BLaER1 treated with 17β-estradiol and CSF1 and Interleukin-3, amounts not matched to agents 10 nM and 100 nM (cell line): ENCODE measurements at regions not wholly inside any gene's neighbourhood (a gene's known extent, or its start where the extent isn't known, plus 50 kb on each side); places are given as distances from the start of the nearest gene placed in this dataset.
"Not testable (repeated sequence)": the region's sequence is repeated elsewhere in the genome, so short reads cannot be mapped to it uniquely, and the experiment has no call there.

Source experiments
- H3K27ac ChIP-seq, 11 experiments: shearing (Covaris generic); formaldehyde crosslinking; 2 replicates each; pipeline ENCODE4 v1.8.1; 2022
- H3K27me3 ChIP-seq, 11 experiments: shearing (Covaris generic); formaldehyde crosslinking; 2 replicates each; pipeline ENCODE4 v1.8.1; 2022
- H3K36me3 ChIP-seq, 11 experiments: shearing (Covaris generic); formaldehyde crosslinking; 2 replicates each; pipeline ENCODE4 v1.8.1; 2022
- H3K4me1 ChIP-seq, 10 experiments: shearing (Covaris generic); formaldehyde crosslinking; 2 replicates each; pipeline ENCODE4 v1.8.1; 2022
- H3K4me2 ChIP-seq, 11 experiments: shearing (Covaris generic); formaldehyde crosslinking; 2 replicates each; pipeline ENCODE4 v1.8.1; 2022
- H3K4me3 ChIP-seq, 10 experiments: shearing (Covaris generic); formaldehyde crosslinking; 2 replicates each; pipeline ENCODE4 v1.8.1; 2022
- H3K9ac ChIP-seq, 11 experiments: shearing (Covaris generic); formaldehyde crosslinking; 2 replicates each; pipeline ENCODE4 v1.8.1; 2022
- H3K9me3 ChIP-seq, 11 experiments: shearing (Covaris generic); formaldehyde crosslinking; replicated peaks in 1 of 11; 2 replicates each; pipeline ENCODE4 v1.8.1; 2022
- H4K20me1 ChIP-seq, 11 experiments: shearing (Covaris generic); formaldehyde crosslinking; 2 replicates each; pipeline ENCODE4 v1.8.1; 2022
- Cebpa-rat ChIP-seq, 11 experiments: shearing (Covaris generic); IDR thresholded peaks; 2 replicates each; pipeline ENCODE4 v1.8.1; 2022

DNA sequence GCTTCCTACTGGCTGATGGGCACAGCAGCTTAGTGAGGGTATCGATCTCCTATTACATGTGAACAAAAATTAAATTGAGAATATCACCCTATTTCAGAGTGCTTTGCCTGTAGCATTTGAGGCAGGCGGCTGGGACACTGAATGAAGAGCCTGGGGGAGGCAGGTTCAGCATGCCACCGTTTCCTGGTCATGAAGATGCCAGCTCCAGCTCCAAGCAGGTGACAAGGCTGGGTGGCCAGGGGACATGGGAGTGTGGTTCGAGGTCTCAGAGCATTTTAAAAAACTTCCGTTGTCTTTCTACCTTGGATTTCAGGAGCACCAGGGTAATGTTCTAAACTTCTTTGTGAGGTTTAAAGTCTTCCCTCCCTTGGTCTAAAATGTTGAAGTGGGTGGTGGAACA, 158.2 kb downstream of the RPLP1 start:
- Histone ChIP-seq H4K20me1 (no peaks in the 10 kb centered on the region), H3K4me1 (peaks cover 0 to 56% (median 14%) of the 10 kb centered on the region in 10 experiments; a peak in 11 of 20 replicates), H3K4me3 (no peak overlapping the region), H3K9ac (0 out of 22 replicates have a peak overlapping the region, but pooled peaks of 1 of the 11 experiments have one; percentile 6), H3K9me3 (no peaks in the 10 kb centered on the region), H3K27me3 (no peaks in the 10 kb centered on the region), H3K27ac (peak overlapping the region in 4 of 11 experiments; percentile 26 to 67 (median 48); a peak in 7 of 22 replicates), H3K4me2 (peak overlapping the region in 5 of 11 experiments; percentile 61 to 77 (median 65); a peak in 10 of 22 replicates), H3K36me3 (no peaks in the 10 kb centered on the region)
- TF ChIP-seq Cebpa-rat (IDR thresholded peaks at IDR 0.05): no peak

DNA sequence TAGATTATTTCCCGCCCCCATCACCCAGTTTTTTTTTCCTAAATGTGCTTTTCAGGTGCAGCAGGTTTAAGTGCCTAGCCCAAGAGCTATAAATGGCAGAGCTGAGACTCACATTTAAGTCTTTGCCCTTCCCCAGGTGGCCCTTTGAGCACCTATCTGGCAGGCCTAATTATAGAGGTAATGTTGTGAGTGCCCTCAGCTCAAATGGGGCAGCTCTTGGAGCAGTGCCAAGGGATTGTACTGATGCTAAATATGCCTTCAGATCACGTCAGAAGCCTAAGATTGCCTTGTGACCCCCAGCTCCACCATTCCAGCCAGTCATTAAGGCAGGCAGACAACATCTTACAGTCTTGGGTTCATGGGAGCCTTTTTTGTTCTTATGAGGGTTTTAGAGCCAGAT, 159.5 kb downstream of the RPLP1 start:
- no peaks in the 10 kb centered on the region for H4K20me1 ChIP-seq
- no peak overlapping the region for H3K4me3 ChIP-seq
- H3K4me2 ChIP-seq: 0 out of 22 replicates have a peak overlapping the region, but pooled peaks of 1 of the 11 experiments have one; percentile 77
- H3K9ac ChIP-seq: no peak overlapping the region
- no peak for TF ChIP-seq Cebpa-rat (IDR thresholded peaks at IDR 0.05)
- H3K4me1 ChIP-seq: peaks cover 0 to 44% (median 6%) of the 10 kb centered on the region in 10 experiments; a peak in 9 of 20 replicates
- H3K27ac ChIP-seq: no peak overlapping the region
- H3K27me3 ChIP-seq: no peaks in the 10 kb centered on the region
- H3K36me3 ChIP-seq: no peaks in the 10 kb centered on the region
- no peaks in the 10 kb centered on the region for H3K9me3 ChIP-seq

DNA sequence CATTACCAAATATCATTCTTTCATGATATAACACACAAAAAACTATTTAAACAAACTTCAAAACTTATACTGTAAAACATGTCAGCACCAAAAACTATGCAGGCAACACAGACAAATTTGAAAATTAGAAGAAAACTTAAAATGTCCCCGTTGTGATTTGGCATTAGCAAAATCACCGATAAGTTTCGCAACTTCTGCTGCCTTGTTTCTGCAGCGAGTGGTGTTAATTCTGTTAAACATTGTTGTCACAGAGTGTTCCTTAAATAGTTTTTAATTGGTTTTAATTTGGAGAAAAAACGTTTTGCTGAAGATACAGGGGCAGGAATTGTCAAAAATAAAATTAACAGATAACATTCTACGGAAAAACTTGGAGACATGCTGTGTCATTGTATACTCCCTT, 160.6 kb downstream of the RPLP1 start:
- Histone ChIP-seq H3K4me1 (peaks cover 0 to 43% (median 6%) of the 10 kb centered on the region in 10 experiments; a peak in 9 of 20 replicates), H4K20me1 (no peaks in the 10 kb centered on the region), H3K9me3 (no peaks in the 10 kb centered on the region; a peak in 1 of 22 replicates), H3K36me3 (no peaks in the 10 kb centered on the region), H3K4me3 (no peak overlapping the region), H3K9ac (no peak overlapping the region), H3K27ac (no peak overlapping the region), H3K27me3 (no peaks in the 10 kb centered on the region), H3K4me2 (no peak overlapping the region)
- peak in 3 of 11 experiments; percentile 25 to 58 (median 44); a peak in 3 of 22 replicates for TF ChIP-seq Cebpa-rat (IDR thresholded peaks at IDR 0.05)

- Histone ChIP-seq H3K9ac (no peak overlapping the region), H3K27me3 (no peaks in the 10 kb centered on the region), H3K9me3 (no peaks in the 10 kb centered on the region; a peak in 1 of 22 replicates), H3K36me3 (no peaks in the 10 kb centered on the region), H3K4me2 (no peak overlapping the region), H3K4me3 (no peak overlapping the region), H3K4me1 (peaks cover 0 to 37% (median 6%) of the 10 kb centered on the region in 10 experiments; a peak in 9 of 20 replicates), H3K27ac (no peak overlapping the region), H4K20me1 (no peaks in the 10 kb centered on the region)
- TF ChIP-seq Cebpa-rat (IDR thresholded peaks at IDR 0.05): no peak
These were observed 161.4 kb downstream of the RPLP1 start for GRCh38 chr15:69613988-69614387.

DNA sequence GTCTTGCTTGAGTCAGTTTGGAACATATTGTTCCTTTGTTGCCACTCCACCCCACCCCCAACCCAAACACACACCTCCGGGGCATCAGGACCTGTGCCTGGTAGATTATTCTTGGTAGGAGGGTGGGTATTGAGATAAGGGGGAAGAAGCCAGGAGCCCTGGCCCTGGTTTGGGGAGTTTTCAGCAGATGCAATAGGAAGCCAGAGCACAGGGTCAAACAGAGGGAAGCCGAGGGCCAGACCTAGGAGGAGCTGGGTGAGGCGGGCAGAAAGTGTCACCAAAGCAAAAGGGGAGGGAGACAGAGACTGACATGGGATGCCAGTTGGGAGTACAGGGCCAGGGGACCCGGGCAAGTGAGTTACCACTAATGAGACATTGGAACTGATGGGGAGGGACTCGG, 163.1 kb downstream of the RPLP1 start:
- Histone ChIP-seq H3K4me1 (peaks cover 0 to 19% (median 1%) of the 10 kb centered on the region in 10 experiments; a peak in 9 of 20 replicates), H3K36me3 (no peaks in the 10 kb centered on the region), H3K9ac (no peak overlapping the region), H3K27ac (no peak overlapping the region), H3K4me2 (no peak overlapping the region), H3K4me3 (no peak overlapping the region), H3K9me3 (no peaks in the 10 kb centered on the region; a peak in 1 of 22 replicates), H3K27me3 (no peaks in the 10 kb centered on the region), H4K20me1 (no peaks in the 10 kb centered on the region)
- TF ChIP-seq Cebpa-rat (IDR thresholded peaks at IDR 0.05): no peak

DNA sequence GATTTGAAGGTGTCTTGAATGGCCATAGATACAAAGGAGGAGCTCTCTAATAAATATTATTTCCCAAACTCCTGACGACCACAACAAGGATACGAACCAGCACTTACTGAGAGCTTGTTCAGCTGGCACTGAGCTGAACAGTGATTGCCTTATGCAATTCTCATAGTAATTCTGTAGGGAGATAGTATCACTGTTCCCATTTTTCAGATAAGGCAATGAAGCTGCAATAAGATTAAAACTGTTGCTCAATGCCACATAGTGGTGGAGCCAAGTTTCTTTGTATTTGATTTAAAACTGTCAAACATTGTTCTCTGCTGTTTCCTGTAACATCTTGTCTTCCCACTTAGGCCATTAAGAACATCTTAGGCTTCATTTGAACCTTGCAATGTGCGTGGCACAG, 163.9 kb downstream of the RPLP1 start:
- Histone ChIP-seq H3K4me2 (no peak overlapping the region), H4K20me1 (no peaks in the 10 kb centered on the region), H3K36me3 (no peaks in the 10 kb centered on the region), H3K27ac (no peak overlapping the region), H3K4me3 (no peak overlapping the region), H3K9ac (no peak overlapping the region), H3K27me3 (no peaks in the 10 kb centered on the region), H3K4me1 (peaks cover 0 to 11% (median 0%) of the 10 kb centered on the region in 10 experiments; a peak in 4 of 20 replicates), H3K9me3 (no peaks in the 10 kb centered on the region; a peak in 1 of 22 replicates)
- no peak for TF ChIP-seq Cebpa-rat (IDR thresholded peaks at IDR 0.05)

GRCh38 chr15:69617144-69617543, 164.5 kb downstream of the RPLP1 start:
- not testable (repeated sequence) for H3K4me1 ChIP-seq, H3K36me3 ChIP-seq, H3K4me3 ChIP-seq

DNA sequence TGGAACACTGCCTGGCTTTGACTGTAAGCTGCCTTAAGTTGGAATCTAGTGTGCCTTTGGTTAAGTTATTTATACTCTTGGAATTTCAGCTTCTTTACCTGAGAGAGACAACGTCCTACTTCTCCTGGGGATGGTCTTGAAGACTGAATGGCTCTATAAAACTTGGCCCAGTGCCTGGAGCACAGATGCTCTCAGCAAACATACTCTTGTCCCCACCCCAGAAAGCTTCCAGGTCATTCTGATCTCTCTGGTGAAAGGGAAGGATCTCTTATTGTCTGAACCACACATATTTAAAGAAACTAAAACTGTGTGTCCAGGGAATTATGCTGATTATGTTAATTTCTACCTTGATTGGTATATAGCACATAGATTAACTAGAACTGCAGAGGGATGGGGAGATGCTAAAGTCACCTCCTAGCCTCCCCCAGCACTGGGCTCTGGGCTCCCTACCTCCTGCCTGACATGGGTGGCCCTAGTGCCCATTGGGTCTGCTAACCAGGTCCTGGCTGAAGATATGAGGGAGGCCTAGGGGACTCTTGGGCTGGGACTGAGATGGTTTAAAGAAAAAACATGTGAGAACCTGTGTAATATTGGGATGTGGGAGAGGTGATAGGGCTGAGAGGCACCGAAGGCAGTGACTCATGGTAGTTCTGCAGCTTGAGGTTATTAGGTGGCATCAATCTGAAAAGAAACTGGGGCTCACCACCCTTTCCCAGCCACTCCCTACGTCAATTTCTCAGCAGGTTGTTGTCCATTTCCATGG, 171.0 kb downstream of the RPLP1 start:
- peak overlapping the region in 7 of 11 experiments; percentile 33 to 54 (median 40); a peak in 9 of 22 replicates for H3K4me2 ChIP-seq
- H3K9ac ChIP-seq: no peak overlapping the region
- peaks cover 3 to 9% (median 6%) of the 10 kb centered on the region in 10 experiments; a peak in 13 of 20 replicates for H3K4me1 ChIP-seq
- no peak overlapping the region for H3K4me3 ChIP-seq
- H3K36me3 ChIP-seq: no peaks in the 10 kb centered on the region
- no peaks in the 10 kb centered on the region for H3K27me3 ChIP-seq
- no peaks in the 10 kb centered on the region for H4K20me1 ChIP-seq
- TF ChIP-seq Cebpa-rat (IDR thresholded peaks at IDR 0.05): no peak
- H3K27ac ChIP-seq: no peak overlapping the region
- peaks cover 4 to 18% (median 10%) of the 10 kb centered on the region in 11 experiments; a peak in 14 of 22 replicates for H3K9me3 ChIP-seq

More at GRCh38 chr15:69617144-69617543, 164.5 kb downstream of the RPLP1 start:
- H3K9ac ChIP-seq, H3K27me3 ChIP-seq, H4K20me1 ChIP-seq, H3K9me3 ChIP-seq, H3K27ac ChIP-seq, H3K4me2 ChIP-seq: not testable (repeated sequence)

- no peak overlapping the region for H3K9ac ChIP-seq
- H3K27ac ChIP-seq: no peak overlapping the region
- H3K4me3 ChIP-seq: no peak overlapping the region
- H3K36me3 ChIP-seq: no peaks in the 10 kb centered on the region
- H3K4me2 ChIP-seq: peak overlapping the region in 10 of 11 experiments; percentile 33 to 54 (median 41); a peak in 15 of 22 replicates
- H3K9me3 ChIP-seq: peaks cover 4 to 18% (median 10%) of the 10 kb centered on the region in 11 experiments; a peak in 14 of 22 replicates
- no peaks in the 10 kb centered on the region for H4K20me1 ChIP-seq
- no peak for TF ChIP-seq Cebpa-rat (IDR thresholded peaks at IDR 0.05)
- peaks cover 3 to 9% (median 6%) of the 10 kb centered on the region in 10 experiments; a peak in 13 of 20 replicates for H3K4me1 ChIP-seq
- no peaks in the 10 kb centered on the region for H3K27me3 ChIP-seq
These were observed 171.5 kb downstream of the RPLP1 start for GRCh38 chr15:69624155-69624520.
